GM12892 (cell line): ENCODE measurements at regions not wholly inside any gene's neighbourhood (a gene's known extent, or its start where the extent isn't known, plus 50 kb on each side); places are given as distances from the start of the nearest gene placed in this dataset.

ENCODE experiments used
- POLR2A ChIP-seq: IDR thresholded peaks from 2 replicates; pipeline ENCODE4 v1.6.1; 2011; ENCODE audit warnings: low read depth, low read length, control low read depth
- POLR2AphosphoS5 ChIP-seq: IDR thresholded peaks from 2 replicates; pipeline ENCODE4 v1.6.1; 2011; ENCODE audit warnings: low read depth, low read length, control low read depth

GRCh38 chr4:57371671-57372070 lies 261.5 kb upstream of the IGFBP7 start:
- TF ChIP-seq POLR2A (no peak), POLR2AphosphoS5 (no peak)
